K562 (cell line): ENCODE measurements at regions not wholly inside any gene's neighbourhood (a gene's known extent, or its start where the extent isn't known, plus 50 kb on each side); places are given as distances from the start of the nearest gene placed in this dataset.

Experiments
- CEBPG ChIP-seq, 3 experiments: fragments of 200-800 bp in 1 of 3; sonication (Bioruptor generic) in 1 of 3; sonication (generic) in 1 of 3; formaldehyde crosslinking in 1 of 3; IDR thresholded peaks in 2 of 3; conservative IDR thresholded peaks in 1 of 3; 2 replicates each; pipeline versions ENCODE4 v1.6.1 to v1.8.0; 2016 to 2022; ENCODE audit warnings: missing compliant biosample characterization in 2 of 3, missing genetic modification characterization in 2 of 3, mild to moderate bottlenecking in 1 of 3, missing genetic modification reagents in 1 of 3
- FOXP1 ChIP-seq: sonication (generic); formaldehyde crosslinking; IDR thresholded peaks from 2 replicates; pipeline ENCODE4 v1.8.0; 2022; ENCODE audit warnings: mild to moderate bottlenecking, missing genetic modification reagents
- ZNF584 ChIP-seq: fragments of 200-800 bp; sonication (Bioruptor generic); IDR thresholded peaks from 2 replicates; pipeline ENCODE4 v1.6.1; 2016; ENCODE audit warnings: low read depth, mild to moderate bottlenecking, missing genetic modification characterization, missing compliant biosample characterization
- TF ChIP-seq, protein P1 (sequence below): sonication (generic); formaldehyde crosslinking; IDR thresholded peaks from 2 replicates; pipeline ENCODE4 v1.8.1; 2023; ENCODE audit warnings: missing genetic modification reagents, mild to moderate bottlenecking, borderline replicate concordance

GRCh38 chr18:25651553-25651952 lies 299.6 kb upstream of the ZNF521 start (continued):
- TF ChIP-seq, protein P1, sequence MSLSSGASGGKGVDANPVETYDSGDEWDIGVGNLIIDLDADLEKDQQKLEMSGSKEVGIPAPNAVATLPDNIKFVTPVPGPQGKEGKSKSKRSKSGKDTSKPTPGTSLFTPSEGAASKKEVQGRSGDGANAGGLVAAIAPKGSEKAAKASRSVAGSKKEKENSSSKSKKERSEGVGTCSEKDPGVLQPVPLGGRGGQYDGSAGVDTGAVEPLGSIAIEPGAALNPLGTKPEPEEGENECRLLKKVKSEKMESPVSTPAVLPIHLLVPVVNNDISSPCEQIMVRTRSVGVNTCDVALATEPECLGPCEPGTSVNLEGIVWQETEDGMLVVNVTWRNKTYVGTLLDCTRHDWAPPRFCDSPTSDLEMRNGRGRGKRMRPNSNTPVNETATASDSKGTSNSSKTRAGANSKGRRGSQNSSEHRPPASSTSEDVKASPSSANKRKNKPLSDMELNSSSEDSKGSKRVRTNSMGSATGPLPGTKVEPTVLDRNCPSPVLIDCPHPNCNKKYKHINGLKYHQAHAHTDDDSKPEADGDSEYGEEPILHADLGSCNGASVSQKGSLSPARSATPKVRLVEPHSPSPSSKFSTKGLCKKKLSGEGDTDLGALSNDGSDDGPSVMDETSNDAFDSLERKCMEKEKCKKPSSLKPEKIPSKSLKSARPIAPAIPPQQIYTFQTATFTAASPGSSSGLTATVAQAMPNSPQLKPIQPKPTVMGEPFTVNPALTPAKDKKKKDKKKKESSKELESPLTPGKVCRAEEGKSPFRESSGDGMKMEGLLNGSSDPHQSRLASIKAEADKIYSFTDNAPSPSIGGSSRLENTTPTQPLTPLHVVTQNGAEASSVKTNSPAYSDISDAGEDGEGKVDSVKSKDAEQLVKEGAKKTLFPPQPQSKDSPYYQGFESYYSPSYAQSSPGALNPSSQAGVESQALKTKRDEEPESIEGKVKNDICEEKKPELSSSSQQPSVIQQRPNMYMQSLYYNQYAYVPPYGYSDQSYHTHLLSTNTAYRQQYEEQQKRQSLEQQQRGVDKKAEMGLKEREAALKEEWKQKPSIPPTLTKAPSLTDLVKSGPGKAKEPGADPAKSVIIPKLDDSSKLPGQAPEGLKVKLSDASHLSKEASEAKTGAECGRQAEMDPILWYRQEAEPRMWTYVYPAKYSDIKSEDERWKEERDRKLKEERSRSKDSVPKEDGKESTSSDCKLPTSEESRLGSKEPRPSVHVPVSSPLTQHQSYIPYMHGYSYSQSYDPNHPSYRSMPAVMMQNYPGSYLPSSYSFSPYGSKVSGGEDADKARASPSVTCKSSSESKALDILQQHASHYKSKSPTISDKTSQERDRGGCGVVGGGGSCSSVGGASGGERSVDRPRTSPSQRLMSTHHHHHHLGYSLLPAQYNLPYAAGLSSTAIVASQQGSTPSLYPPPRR (CRISPR knock-in tag), result no peak
- TF ChIP-seq CEBPG (CRISPR knock-in tag; IDR thresholded peaks at IDR 0.05) (no peak), CEBPG (tag; conservative IDR thresholded peaks at IDR 0.05 in 1 of 2, IDR thresholded peaks at IDR 0.05 in 1 of 2) (no peak), ZNF584 (CRISPR knock-in tag) (no peak), FOXP1 (CRISPR knock-in tag) (no peak)
